Glutamatergic neuron (in vitro differentiated cells): ENCODE measurements at regions not wholly inside any gene's neighbourhood (a gene's known extent, or its start where the extent isn't known, plus 50 kb on each side); places are given as distances from the start of the nearest gene placed in this dataset.

Experiments used
- DNase-seq: peaks from one replicate; pipeline ENCODE4 v3.0.0; 2022
- H3K27ac Mint-ChIP-seq: one replicate; pipeline ENCODE4 v1.8.0; 2020; ENCODE audit warnings: mild to moderate bottlenecking, mixed read lengths, inconsistent platforms; ENCODE audit not compliant: unreplicated experiment
- H3K27me3 Mint-ChIP-seq: one replicate; pipeline ENCODE4 v1.8.0; 2020; ENCODE audit warnings: mild to moderate bottlenecking, moderate library complexity, mixed read lengths, inconsistent platforms; ENCODE audit not compliant: unreplicated experiment
- H3K36me3 Mint-ChIP-seq: one replicate; pipeline ENCODE4 v1.8.0; 2020; ENCODE audit warnings: mild to moderate bottlenecking, mixed read lengths, inconsistent platforms; ENCODE audit not compliant: unreplicated experiment
- H3K4me1 Mint-ChIP-seq: one replicate; pipeline ENCODE4 v1.8.0; 2020; ENCODE audit warnings: mild to moderate bottlenecking, low read depth, mixed read lengths, inconsistent platforms; ENCODE audit not compliant: unreplicated experiment
- H3K4me3 Mint-ChIP-seq: one replicate; pipeline ENCODE4 v1.8.0; 2020; ENCODE audit warnings: mild to moderate bottlenecking, mixed read lengths, inconsistent platforms; ENCODE audit not compliant: unreplicated experiment
- H3K9me3 Mint-ChIP-seq: one replicate; pipeline ENCODE4 v1.8.0; 2020; ENCODE audit warnings: mild to moderate bottlenecking, moderate library complexity, mixed read lengths, inconsistent platforms; ENCODE audit not compliant: unreplicated experiment
- TF ChIP-seq, protein P1 (sequence below): fragments of 200-600 bp; sonication (generic); IDR thresholded peaks from one replicate; pipeline ENCODE4 v1.5.0; 2021; ENCODE audit not compliant: partially characterized antibody, unreplicated experiment

GRCh38 chr7:16271990-16272665, 149.2 kb downstream of the CRPPA start:
- peaks cover 13% of the 10 kb centered on the region for H3K4me1 Mint-ChIP-seq
- no peaks in the 10 kb centered on the region for H3K27me3 Mint-ChIP-seq
- H3K9me3 Mint-ChIP-seq: peaks cover 1% of the 10 kb centered on the region
- TF ChIP-seq, protein P1, sequence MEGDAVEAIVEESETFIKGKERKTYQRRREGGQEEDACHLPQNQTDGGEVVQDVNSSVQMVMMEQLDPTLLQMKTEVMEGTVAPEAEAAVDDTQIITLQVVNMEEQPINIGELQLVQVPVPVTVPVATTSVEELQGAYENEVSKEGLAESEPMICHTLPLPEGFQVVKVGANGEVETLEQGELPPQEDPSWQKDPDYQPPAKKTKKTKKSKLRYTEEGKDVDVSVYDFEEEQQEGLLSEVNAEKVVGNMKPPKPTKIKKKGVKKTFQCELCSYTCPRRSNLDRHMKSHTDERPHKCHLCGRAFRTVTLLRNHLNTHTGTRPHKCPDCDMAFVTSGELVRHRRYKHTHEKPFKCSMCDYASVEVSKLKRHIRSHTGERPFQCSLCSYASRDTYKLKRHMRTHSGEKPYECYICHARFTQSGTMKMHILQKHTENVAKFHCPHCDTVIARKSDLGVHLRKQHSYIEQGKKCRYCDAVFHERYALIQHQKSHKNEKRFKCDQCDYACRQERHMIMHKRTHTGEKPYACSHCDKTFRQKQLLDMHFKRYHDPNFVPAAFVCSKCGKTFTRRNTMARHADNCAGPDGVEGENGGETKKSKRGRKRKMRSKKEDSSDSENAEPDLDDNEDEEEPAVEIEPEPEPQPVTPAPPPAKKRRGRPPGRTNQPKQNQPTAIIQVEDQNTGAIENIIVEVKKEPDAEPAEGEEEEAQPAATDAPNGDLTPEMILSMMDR: no peak
- no peak overlapping the region for H3K4me3 Mint-ChIP-seq
- no peak for DNase-seq
- no peak overlapping the region for H3K27ac Mint-ChIP-seq
- no peaks in the 10 kb centered on the region for H3K36me3 Mint-ChIP-seq

DNA sequence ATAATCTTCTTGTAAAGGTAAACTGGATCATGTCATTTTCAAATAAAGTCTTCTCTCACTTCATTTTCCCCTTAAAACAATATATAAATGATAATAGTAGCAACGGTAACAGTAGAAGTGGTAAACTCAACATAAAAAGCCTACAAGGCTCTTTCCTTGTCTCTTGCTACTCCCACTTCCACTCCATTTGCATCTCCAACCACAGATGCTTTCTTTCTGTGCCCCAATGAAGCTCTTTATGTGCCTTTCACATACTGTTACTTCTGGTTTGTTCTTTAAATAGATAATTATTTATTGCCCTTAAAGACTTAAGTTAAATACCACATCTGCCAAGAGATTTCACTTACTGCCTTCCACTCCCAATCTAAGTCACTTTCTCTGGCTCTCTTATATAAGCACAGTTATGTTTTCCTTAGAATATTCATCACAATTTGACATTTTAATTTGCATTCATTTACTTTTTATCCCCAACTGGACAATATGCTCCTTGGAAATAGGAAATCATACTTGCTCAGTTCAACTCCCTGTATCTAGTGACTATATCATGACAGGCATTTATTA, 149.9 kb downstream of the CRPPA start:
- peaks cover 13% of the 10 kb centered on the region for H3K4me1 Mint-ChIP-seq
- TF ChIP-seq, protein P1: no peak
- H3K27ac Mint-ChIP-seq: no peak overlapping the region
- H3K27me3 Mint-ChIP-seq: no peaks in the 10 kb centered on the region
- H3K36me3 Mint-ChIP-seq: no peaks in the 10 kb centered on the region
- H3K4me3 Mint-ChIP-seq: no peak overlapping the region
- no peak for DNase-seq
- peaks cover 1% of the 10 kb centered on the region for H3K9me3 Mint-ChIP-seq

- no peak overlapping the region for H3K4me3 Mint-ChIP-seq
- H3K4me1 Mint-ChIP-seq: peaks cover 13% of the 10 kb centered on the region
- H3K27ac Mint-ChIP-seq: no peak overlapping the region
- H3K9me3 Mint-ChIP-seq: peaks cover 1% of the 10 kb centered on the region
- TF ChIP-seq, protein P1: no peak
- H3K36me3 Mint-ChIP-seq: no peaks in the 10 kb centered on the region
- no peak for DNase-seq
- no peaks in the 10 kb centered on the region for H3K27me3 Mint-ChIP-seq
Measured at GRCh38 chr7:16270844-16271243, 150.5 kb downstream of the CRPPA start.

- no peak for DNase-seq
- TF ChIP-seq, protein P1: no peak
- Mint-ChIP-seq H3K27ac (no peak overlapping the region), H3K36me3 (no peaks in the 10 kb centered on the region), H3K4me1 (peaks cover 13% of the 10 kb centered on the region), H3K27me3 (peaks cover 2% of the 10 kb centered on the region), H3K4me3 (no peak overlapping the region), H3K9me3 (peaks cover 1% of the 10 kb centered on the region)
Measured at GRCh38 chr7:16268821-16269768, 152.2 kb downstream of the CRPPA start.
